ENCODE measurements at regions not wholly inside any gene's neighbourhood (a gene's known extent, or its start where the extent isn't known, plus 50 kb on each side); places are given as distances from the start of the nearest gene placed in this dataset.

- no peak for TF ChIP-seq CTCF (IDR thresholded peaks at IDR 0.05; ENCODE audit: low read length, missing control alignments)
- H3K4me3 ChIP-seq (replicated peaks; ENCODE audit: low read depth, low read length) = no peak overlapping the region
- no peak for DNase-seq (ENCODE audit: low read depth)
Measured at GRCh38 chr6:149153693-149154092, 163.8 kb upstream of the TAB2 start.

- DNase-seq (ENCODE audit: low read depth) = no peak
- TF ChIP-seq CTCF (IDR thresholded peaks at IDR 0.05; ENCODE audit: low read length, missing control alignments) = no peak
- no peak overlapping the region for H3K4me3 ChIP-seq (replicated peaks; ENCODE audit: low read depth, low read length)
Measured at GRCh38 chr6:149154261-149154821, 163.2 kb upstream of the TAB2 start.

- TF ChIP-seq CTCF (IDR thresholded peaks at IDR 0.05; ENCODE audit: low read length, missing control alignments) = no peak
- no peak for DNase-seq (ENCODE audit: low read depth)
- H3K4me3 ChIP-seq (replicated peaks; ENCODE audit: low read depth, low read length) = no peak overlapping the region
Measured at GRCh38 chr6:149157126-149157525, 160.4 kb upstream of the TAB2 start.

- no peak for TF ChIP-seq CTCF (IDR thresholded peaks at IDR 0.05; ENCODE audit: low read length, missing control alignments)
- no peak overlapping the region for H3K4me3 ChIP-seq (replicated peaks; ENCODE audit: low read depth, low read length)
- DNase-seq (ENCODE audit: low read depth) = no peak
Measured at GRCh38 chr6:149158076-149158475, 159.4 kb upstream of the TAB2 start.

GRCh38 chr6:149160943-149161342, 156.6 kb upstream of the TAB2 start:
- DNase-seq (ENCODE audit: low read depth) = no peak
- no peak for TF ChIP-seq CTCF (IDR thresholded peaks at IDR 0.05; ENCODE audit: low read length, missing control alignments)
- H3K4me3 ChIP-seq (replicated peaks; ENCODE audit: low read depth, low read length) = no peak overlapping the region

GRCh38 chr6:149162924-149163323, 154.6 kb upstream of the TAB2 start:
- H3K4me3 ChIP-seq (replicated peaks; ENCODE audit: low read depth, low read length) = no peak overlapping the region
- DNase-seq (ENCODE audit: low read depth) = no peak
- TF ChIP-seq CTCF (IDR thresholded peaks at IDR 0.05; ENCODE audit: low read length, missing control alignments) = no peak

- no peak for DNase-seq (ENCODE audit: low read depth)
- no peak for TF ChIP-seq CTCF (IDR thresholded peaks at IDR 0.05; ENCODE audit: low read length, missing control alignments)
- no peak overlapping the region for H3K4me3 ChIP-seq (replicated peaks; ENCODE audit: low read depth, low read length)
Measured at GRCh38 chr6:149164199-149164750, 153.2 kb upstream of the TAB2 start.
